ENCODE measurements at regions not wholly inside any gene's neighbourhood (a gene's known extent, or its start where the extent isn't known, plus 50 kb on each side); places are given as distances from the start of the nearest gene placed in this dataset.

GRCh38 chr9:29564564-29564963, 1991.3 kb upstream of the C9orf72 start:
- in situ Hi-C loops (cut with MboI), result no loop called here
- Histone ChIP-seq H3K27ac (ENCODE audit: extremely low read depth, low read depth, low read length) (no peak overlapping the region), H3K9ac (ENCODE audit: insufficient read depth in 1 of 2, low read depth in 2 of 2, low read length in 2 of 2) (no peak overlapping the region), H3K27me3 (ENCODE audit: control insufficient read depth in 2 of 2, insufficient read depth in 2 of 2, low read length in 2 of 2) (no peaks in the 10 kb centered on the region), H3K9me3 (replicated peaks; ENCODE audit: control insufficient read depth, insufficient read depth, low read depth, low read length) (no peaks in the 10 kb centered on the region), H4K20me1 (replicated peaks; ENCODE audit: control insufficient read depth, insufficient read depth, low read length) (no peaks in the 10 kb centered on the region), H3K36me3 (ENCODE audit: control insufficient read depth, insufficient read depth, low read length) (no peaks in the 10 kb centered on the region), H3K4me3 (no peak overlapping the region), H3K9me1 (ENCODE audit: control insufficient read depth, insufficient read depth, low read length) (no peaks in the 10 kb centered on the region), H3K79me2 (ENCODE audit: control insufficient read depth, insufficient read depth, low read length) (no peaks in the 10 kb centered on the region), H3K4me1 (replicated peaks in 1 of 2; ENCODE audit: control insufficient read depth in 2 of 2, insufficient read depth in 2 of 2, low read length in 2 of 2) (no peaks in the 10 kb centered on the region), H2AFZ (ENCODE audit: low read depth, low read length) (no peak overlapping the region), H3K4me2 (ENCODE audit: insufficient read depth, low read length) (no peak overlapping the region)
- DNase-seq (ENCODE audit: extremely low read depth in 1 of 4, low spot score in 3 of 4) (no peak), ATAC-seq (no peak), FAIRE-seq (no peak)
- no peak for TF ChIP-seq BHLHE40 (IDR thresholded peaks at IDR 0.05; ENCODE audit: low read length)
- no peak for TF ChIP-seq MCM3 (IDR thresholded peaks at IDR 0.05)
- TF ChIP-seq ZFPM2 (CRISPR knock-in tag; IDR thresholded peaks at IDR 0.05), result no peak
- no peak for TF ChIP-seq ESRRB (CRISPR knock-in tag; IDR thresholded peaks at IDR 0.05; ENCODE audit: borderline replicate concordance)
- no peak for TF ChIP-seq ZHX1 (conservative IDR thresholded peaks at IDR 0.05; ENCODE audit: low read length)
- TF ChIP-seq ZNF583 (CRISPR knock-in tag; IDR thresholded peaks at IDR 0.05), result no peak
- TF ChIP-seq ZNF696 (CRISPR knock-in tag; conservative IDR thresholded peaks at IDR 0.05), result no peak
- no peak for TF ChIP-seq RBM15 (IDR thresholded peaks at IDR 0.05; ENCODE audit: insufficient read depth, low read length)
- TF ChIP-seq RBM25 (IDR thresholded peaks at IDR 0.05; ENCODE audit: low read depth, low read length, severe bottlenecking), result no peak
- TF ChIP-seq ZNF311 (CRISPR knock-in tag; IDR thresholded peaks at IDR 0.05), result no peak
- no peak for TF ChIP-seq SUPT5H (IDR thresholded peaks at IDR 0.05)
- TF ChIP-seq C11orf30 (IDR thresholded peaks at IDR 0.05; ENCODE audit: low read depth), result no peak
- TF ChIP-seq TEAD1 (CRISPR knock-in tag; IDR thresholded peaks at IDR 0.05), result no peak
- TF ChIP-seq PRPF4 (IDR thresholded peaks at IDR 0.05; ENCODE audit: insufficient read depth, low read depth, low read length, poor library complexity, severe bottlenecking), result no peak
- TF ChIP-seq GATA2 (CRISPR knock-in tag; IDR thresholded peaks at IDR 0.05), result no peak
- no peak for TF ChIP-seq JUN (IDR thresholded peaks at IDR 0.05; ENCODE audit: borderline replicate concordance, low read depth, low read length)
- TF ChIP-seq JUN (CRISPR knock-in tag; IDR thresholded peaks at IDR 0.05; ENCODE audit: borderline replicate concordance), result no peak
- TF ChIP-seq ADNP (tag; IDR thresholded peaks at IDR 0.05), result no peak
- no peak for TF ChIP-seq NR4A1 (CRISPR knock-in tag; IDR thresholded peaks at IDR 0.05)
- TF ChIP-seq NR4A1 (tag; IDR thresholded peaks at IDR 0.05), result no peak
- no peak for TF ChIP-seq ZSCAN29 (IDR thresholded peaks at IDR 0.05)
- intact Hi-C loops (cut with micrococcal nuclease), result no loop called here
- ChIA-PET POLR2A (no interaction called here), CTCF (ENCODE audit: low intra/inter-chr PET ratio) (no interaction called here)
- no CpG with 5 or more reads among the region's 1 CpG for WGBS (ENCODE audit: insufficient coverage, low coverage, missing lambda C conversion rate)
- no TSS peak for BruUV-seq (replicated peaks)

Measured in K562 (cell line).